Loucy (cell line): ENCODE measurements at regions not wholly inside any gene's neighbourhood (a gene's known extent, or its start where the extent isn't known, plus 50 kb on each side); places are given as distances from the start of the nearest gene placed in this dataset.

Experiments
- CTCF ChIP-seq: fragments of 200-600 bp; sonication (generic); conservative IDR thresholded peaks from 2 replicates; pipeline ENCODE4 v1.5.1; 2014; ENCODE audit warnings: mild to moderate bottlenecking, antibody characterized with exemption, low read length
- EZH2phosphoT487 ChIP-seq: fragments of 200-600 bp; IDR thresholded peaks from 2 replicates; pipeline ENCODE4 v1.6.1; 2018; ENCODE audit warnings: antibody characterized with exemption, mild to moderate bottlenecking, moderate library complexity, borderline replicate concordance

- TF ChIP-seq CTCF (no peak), EZH2phosphoT487 (no peak)
Measured at GRCh38 chr1:214199585-214199984, 81.4 kb upstream of the SMYD2 start.
